DLD1 (cell line): ENCODE measurements at regions not wholly inside any gene's neighbourhood (a gene's known extent, or its start where the extent isn't known, plus 50 kb on each side); places are given as distances from the start of the nearest gene placed in this dataset.

Source experiments
- in situ Hi-C: cut with HindIII; loops from 2 replicates; pipeline ENCODE4 v1.10.0; 2017; ENCODE audit warnings: low sequenced_read_pairs

- in situ Hi-C loops: no loop called here
Measured at GRCh38 chr7:41148521-41148951, 554.4 kb downstream of the INHBA start.

DNA sequence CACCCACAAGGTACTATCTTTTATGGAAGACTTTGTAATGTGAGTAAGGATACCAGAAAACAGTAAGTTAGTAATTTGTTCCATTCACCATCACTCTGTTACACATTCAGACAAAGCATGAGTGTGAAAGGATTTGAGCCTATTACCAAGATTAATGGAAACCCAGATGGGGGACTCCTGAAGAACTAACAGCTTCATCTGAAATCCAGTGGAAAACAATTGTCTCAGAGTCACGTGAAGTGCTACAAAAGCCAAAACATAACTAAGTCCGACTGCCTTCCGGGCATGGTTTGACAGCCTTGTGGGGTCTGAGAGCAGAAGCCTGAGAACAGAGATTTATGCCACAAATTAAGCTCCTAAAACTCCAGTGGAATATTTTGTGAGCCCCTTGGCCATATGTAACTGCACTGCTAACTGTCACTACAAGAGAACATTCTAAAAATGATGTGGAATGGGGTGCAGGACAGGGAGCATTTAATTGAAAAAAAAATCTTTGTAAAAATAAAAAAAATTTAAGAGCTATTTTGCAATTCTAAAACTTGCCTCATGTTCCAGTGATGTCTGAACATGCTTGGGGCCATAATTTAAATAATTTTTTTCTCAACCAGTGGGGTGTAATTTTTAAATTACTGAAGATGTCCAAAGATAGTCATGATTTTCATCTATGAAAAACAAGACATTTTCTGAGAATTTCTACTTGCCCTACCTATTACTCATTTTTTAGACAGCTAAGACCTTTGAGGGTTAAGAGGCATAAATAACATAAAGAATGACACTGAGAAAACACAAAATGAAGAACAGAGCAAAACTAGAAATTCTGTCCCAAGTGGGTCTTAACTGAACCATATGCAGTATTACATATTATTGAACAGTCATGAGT lies 555.0 kb downstream of the INHBA start:
- in situ Hi-C loops: no loop called here

GRCh38 chr7:41146429-41146828 lies 556.5 kb downstream of the INHBA start:
- in situ Hi-C loops: no loop called here

- in situ Hi-C loops: no loop called here
Measured at GRCh38 chr7:41145656-41146055, 557.2 kb downstream of the INHBA start.

GRCh38 chr7:41142904-41143473 lies 559.9 kb downstream of the INHBA start:
- in situ Hi-C loops: no loop called here

DNA sequence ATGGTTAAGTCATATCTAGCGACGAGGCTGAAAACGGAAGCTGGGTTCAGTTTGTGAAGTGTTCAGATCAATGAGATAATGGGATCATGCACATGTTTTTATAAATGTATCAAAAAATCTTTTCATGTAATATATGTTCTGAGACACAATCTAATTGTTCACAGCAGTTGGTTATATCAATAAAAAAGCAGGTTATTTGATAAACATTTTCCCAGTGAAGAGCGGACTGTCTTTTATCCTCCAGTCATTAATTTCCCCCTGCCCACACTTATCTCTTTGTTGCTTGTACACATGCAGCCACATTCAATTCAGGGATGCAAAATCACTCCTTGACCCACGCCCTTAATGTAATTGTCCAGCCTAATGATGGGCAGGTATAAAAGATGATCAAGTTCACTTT lies 563.1 kb downstream of the INHBA start:
- in situ Hi-C loops: no loop called here

GRCh38 chr7:41136551-41136950 lies 566.3 kb downstream of the INHBA start:
- in situ Hi-C loops: no loop called here

DNA sequence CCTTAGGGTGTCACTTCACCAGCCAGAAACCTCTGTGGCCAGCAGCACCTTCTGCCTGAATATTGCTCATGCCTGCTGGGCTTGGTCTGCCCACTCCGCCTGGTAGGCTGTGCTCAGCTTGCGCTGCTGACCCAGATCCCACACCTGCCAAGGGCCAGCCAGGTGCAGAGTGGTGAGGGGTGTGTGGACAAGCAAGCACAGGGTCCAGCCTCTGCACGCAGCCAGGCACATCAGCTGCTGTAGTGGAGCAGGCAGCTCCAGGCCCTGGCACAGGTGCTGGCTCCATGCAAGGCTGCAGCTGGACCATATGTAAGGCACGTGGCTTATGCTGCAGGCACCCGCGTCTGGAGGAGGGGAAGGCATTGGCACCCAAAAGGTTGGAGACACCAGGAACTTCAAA lies 567.4 kb downstream of the INHBA start:
- in situ Hi-C loops: no loop called here

- in situ Hi-C loops: no loop called here
Measured at GRCh38 chr7:41134300-41135255, 568.3 kb downstream of the INHBA start.

DNA sequence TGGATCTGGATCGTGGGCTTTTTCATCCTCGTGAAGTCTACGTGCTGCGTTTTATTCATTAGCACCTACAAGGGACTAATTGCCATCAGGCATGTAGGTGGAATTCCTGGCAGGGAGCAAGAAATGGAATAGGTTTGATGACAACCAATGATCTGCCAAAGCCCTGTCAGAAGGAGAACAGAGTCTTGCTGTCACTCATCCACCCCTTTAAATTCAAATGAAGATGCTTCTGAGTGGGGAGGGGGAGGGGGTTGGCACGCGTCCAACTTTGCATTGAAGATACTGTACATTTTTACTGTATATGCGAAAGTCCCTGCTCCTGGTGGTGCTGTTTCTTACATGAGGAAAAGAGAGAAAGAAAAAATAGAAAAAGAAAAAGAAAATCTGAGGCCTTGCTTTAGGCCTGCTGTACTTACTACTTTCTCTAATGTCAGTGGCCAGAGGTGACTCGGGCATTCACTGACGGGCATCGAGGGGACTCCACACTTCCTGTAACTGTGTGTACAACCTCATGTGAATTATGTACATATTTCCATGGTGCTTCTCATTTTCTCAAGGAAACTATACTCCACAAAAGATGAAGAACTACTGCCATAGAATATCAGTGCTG lies 569.1 kb downstream of the INHBA start:
- in situ Hi-C loops: no loop called here

DNA sequence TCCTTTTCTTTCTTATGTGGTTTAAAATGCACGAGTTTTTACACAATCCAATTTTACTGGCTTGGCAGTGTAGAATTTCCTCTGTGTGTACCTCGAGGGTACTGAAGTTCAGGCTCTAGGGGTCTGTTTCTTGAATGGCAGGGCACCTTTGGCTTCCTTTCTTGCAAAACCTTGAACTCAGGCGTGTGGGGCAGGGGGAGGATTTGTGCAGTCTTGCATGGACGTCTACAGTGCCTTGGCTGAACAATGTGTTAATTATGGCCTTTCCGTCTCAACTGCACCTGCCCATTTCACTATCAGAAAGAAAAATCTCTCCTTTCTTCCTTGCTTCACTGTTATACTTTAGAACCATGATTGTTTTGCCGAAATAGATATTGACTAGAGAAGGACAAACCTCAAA lies 570.9 kb downstream of the INHBA start:
- in situ Hi-C loops: no loop called here

DNA sequence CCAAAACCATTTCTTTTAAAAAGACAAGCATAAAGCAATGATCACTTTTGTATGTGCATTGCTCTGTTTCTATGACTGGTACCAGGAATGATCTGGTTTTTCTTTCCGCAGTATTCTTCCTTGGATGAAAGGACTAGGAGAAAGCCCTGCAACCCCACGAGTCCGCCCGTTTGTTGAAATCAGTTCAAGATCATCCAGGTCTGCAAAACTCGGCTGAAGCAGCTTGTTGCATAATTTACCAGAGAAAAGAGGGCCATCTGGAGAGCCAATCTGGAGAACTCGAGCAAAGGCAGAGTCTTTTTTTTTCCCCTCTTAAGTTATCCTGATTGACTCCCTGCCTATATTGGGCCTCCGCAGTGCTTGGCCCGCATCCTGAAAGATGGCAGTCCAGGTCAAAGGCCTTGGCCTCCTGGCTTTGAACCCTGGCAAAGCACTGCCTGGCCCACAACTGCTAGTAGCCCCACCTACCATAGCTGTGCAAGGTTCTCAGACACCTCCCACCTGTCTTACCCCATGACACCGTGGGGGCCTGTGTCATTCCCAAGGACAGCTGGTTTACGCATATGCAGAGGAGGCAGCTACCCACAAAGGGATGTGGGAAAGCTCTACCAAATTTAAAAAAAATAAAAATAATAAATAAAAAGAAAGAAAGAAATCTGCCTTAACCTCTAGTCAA lies 572.2 kb downstream of the INHBA start:
- in situ Hi-C loops: no loop called here

DNA sequence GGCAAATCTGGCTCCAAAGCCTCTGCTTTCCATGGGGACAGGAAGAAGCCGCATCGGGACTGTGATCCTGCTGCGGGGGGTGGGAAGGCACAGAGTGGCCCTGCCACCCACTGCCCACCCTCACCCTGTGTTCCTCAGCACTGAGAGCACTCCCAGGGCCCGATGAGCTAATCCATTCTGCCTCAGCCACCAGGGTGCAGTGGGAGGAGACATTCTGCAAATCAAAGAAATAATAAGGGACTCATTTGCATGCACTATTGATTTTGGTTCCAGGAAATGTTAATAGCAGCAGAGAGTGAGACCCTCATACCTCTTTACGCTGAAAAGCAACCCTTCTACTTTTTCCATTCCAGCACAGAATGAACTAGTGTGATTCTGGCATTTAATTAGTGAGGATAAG lies 572.8 kb downstream of the INHBA start:
- in situ Hi-C loops: no loop called here

DNA sequence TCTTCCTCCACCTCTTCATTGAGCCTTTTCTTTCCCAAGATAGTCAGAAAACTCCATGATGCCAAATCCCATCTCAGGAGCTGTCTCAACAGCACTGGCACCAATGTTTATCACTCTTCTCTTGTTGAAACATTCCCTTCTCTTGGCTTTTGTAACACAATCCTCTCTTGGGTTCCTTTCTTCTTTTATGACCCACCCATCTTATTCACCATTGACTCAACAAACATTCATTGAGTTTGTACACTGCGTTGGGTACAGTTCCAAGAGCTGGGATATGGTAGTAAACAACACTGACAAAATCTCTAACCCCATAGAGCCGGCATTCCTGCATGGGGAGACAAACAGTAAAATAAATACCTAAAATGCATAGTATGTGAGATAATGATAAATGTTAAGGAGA lies 577.5 kb downstream of the INHBA start:
- in situ Hi-C loops: no loop called here

GRCh38 chr7:41122256-41122987 lies 580.5 kb downstream of the INHBA start:
- in situ Hi-C loops: no loop called here

- in situ Hi-C loops: no loop called here
Measured at GRCh38 chr7:41121228-41121627, 581.7 kb downstream of the INHBA start.

GRCh38 chr7:41118486-41118885 lies 584.4 kb downstream of the INHBA start:
- in situ Hi-C loops: no loop called here

GRCh38 chr7:41117431-41117830 lies 585.5 kb downstream of the INHBA start:
- in situ Hi-C loops: no loop called here

DNA sequence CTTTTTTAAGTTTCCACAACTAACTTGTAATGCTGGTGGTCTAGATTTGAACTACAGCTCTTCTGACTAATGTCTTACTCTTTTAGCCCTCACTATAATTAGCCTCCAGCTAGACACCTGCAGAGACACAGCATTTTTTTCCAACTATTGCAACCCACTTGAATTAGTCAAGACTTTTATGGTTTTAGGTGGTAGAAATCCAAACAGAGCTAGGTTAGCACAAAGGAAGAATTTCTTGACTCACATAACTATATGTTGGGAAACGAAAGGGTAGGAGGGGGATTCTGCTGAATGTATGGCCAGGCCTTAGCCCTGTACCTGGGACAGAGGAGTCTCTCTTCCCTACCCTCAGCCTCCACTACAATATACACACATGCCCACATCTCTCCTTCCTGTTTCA lies 586.1 kb downstream of the INHBA start:
- in situ Hi-C loops: no loop called here

DNA sequence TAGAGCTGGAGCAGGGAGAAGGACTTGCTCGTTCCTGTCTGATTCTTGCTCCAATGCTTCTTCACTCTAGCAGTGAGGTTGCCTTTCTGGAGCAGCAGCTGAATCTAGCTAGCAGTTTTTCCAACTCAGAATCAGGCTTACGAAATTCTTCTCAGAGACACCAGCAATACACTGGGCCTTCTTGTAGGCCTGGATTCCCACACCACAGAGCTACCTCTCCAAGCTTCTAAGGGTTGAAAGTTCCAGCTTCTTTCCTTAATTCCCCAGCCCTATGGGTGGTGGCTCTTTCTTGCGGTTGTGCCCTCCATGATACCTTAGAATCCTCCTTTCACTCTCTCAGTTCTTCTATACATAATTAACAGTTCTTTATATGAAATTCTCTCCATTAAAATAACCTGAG lies 586.6 kb downstream of the INHBA start:
- in situ Hi-C loops: no loop called here
